Lung (tissue), 11 donors: ENCODE measurements at regions not wholly inside any gene's neighbourhood (a gene's known extent, or its start where the extent isn't known, plus 50 kb on each side); places are given as distances from the start of the nearest gene placed in this dataset.

Experiments used
- ATAC-seq: fragments of 200-7000 bp; cut with Tn5 transposase; one replicate; pipeline ENCODE4 v1.9.1; 2020; ENCODE audit warnings: moderate number of reproducible peaks; ENCODE audit not compliant: insufficient read depth, low FRiP score
- DNase-seq, 3 donors: peaks; one replicate each; pipeline ENCODE4 v3.0.0-alpha.2; 2013 to 2017
- H3K27ac ChIP-seq, 2 donors: one replicate each; pipeline ENCODE4 v1.5.1; 2013; ENCODE audit warnings: mild to moderate bottlenecking in 2 of 2, moderate library complexity in 2 of 2, control low read depth in 1 of 2, inconsistent platforms in 1 of 2, low read depth in 1 of 2, low read length in 1 of 2
- H3K27me3 ChIP-seq, 3 donors: one replicate each; pipeline ENCODE4 v1.5.1; 2013; ENCODE audit warnings: low read length in 2 of 3; ENCODE audit not compliant: control insufficient read depth in 3 of 3, insufficient read depth in 3 of 3
- H3K36me3 ChIP-seq, 4 donors: one replicate each; pipeline ENCODE4 v1.5.1; 2013; ENCODE audit warnings: low read length in 4 of 4, mild to moderate bottlenecking in 1 of 4, moderate library complexity in 1 of 4; ENCODE audit not compliant: control insufficient read depth in 4 of 4, insufficient read depth in 4 of 4
- H3K4me1 ChIP-seq, 5 donors: one replicate each; pipeline ENCODE4 v1.5.1; 2013; ENCODE audit warnings: low read length in 5 of 5, mild to moderate bottlenecking in 2 of 5, moderate library complexity in 1 of 5; ENCODE audit not compliant: control insufficient read depth in 5 of 5, insufficient read depth in 5 of 5
- H3K4me3 ChIP-seq: one replicate; pipeline ENCODE4 v1.5.1; 2013; ENCODE audit warnings: mild to moderate bottlenecking, control low read depth, moderate library complexity
- H3K9ac ChIP-seq, 2 donors: one replicate each; pipeline ENCODE4 v1.5.1; 2013; ENCODE audit warnings: low read length in 2 of 2, control low read depth in 1 of 2; ENCODE audit not compliant: insufficient read depth in 1 of 2
- H3K9me3 ChIP-seq, 4 donors: one replicate each; pipeline ENCODE4 v1.5.1; 2013; ENCODE audit warnings: low read length in 3 of 4, mild to moderate bottlenecking in 1 of 4, moderate library complexity in 1 of 4; ENCODE audit not compliant: control insufficient read depth in 4 of 4, insufficient read depth in 3 of 4
- CTCF ChIP-seq: IDR thresholded peaks from 2 replicates; pipeline ENCODE4 v1.5.1; 2012; ENCODE audit warnings: mild to moderate bottlenecking; ENCODE audit errors: control extremely low read depth, extremely low read depth
- WGBS, 2 donors: extraction: QIAGEN DNeasy Blood & Tissue Kit; methylation state at CpG; one replicate each; pipeline ENCODE4 v1.1.7; 2013; 5-methylcytosine and 5-hydroxymethylcytosine counted together
- donor health status: control.
- donor health status: control.
- donor health status: Bipolar disorder and iron deficiency.
- donor health status: healthy.
- donor health status: DM: yes; HTN: yes; CAD: no.

- H3K9ac ChIP-seq = no peak overlapping the region
- no peak for ATAC-seq
- H3K4me1 ChIP-seq = no peaks in the 10 kb centered on the region
- H3K4me3 ChIP-seq = no peak overlapping the region
- peaks cover 0 to 3% (median 0%) of the 10 kb centered on the region in 3 donors for H3K27me3 ChIP-seq
- no peak overlapping the region for H3K27ac ChIP-seq
- 77 to 83% methylated on average over 1 of the region's 1 CpG for WGBS, 2 donors
- TF ChIP-seq CTCF = no peak
- DNase-seq = no peak
- H3K36me3 ChIP-seq = no peaks in the 10 kb centered on the region
- no peaks in the 10 kb centered on the region for H3K9me3 ChIP-seq
Measured at GRCh38 chrX:45872480-45872879, 671.8 kb upstream of the DIPK2B start.

- no peak overlapping the region for H3K4me3 ChIP-seq
- H3K27me3 ChIP-seq = no peaks in the 10 kb centered on the region
- no peaks in the 10 kb centered on the region for H3K36me3 ChIP-seq
- no peaks in the 10 kb centered on the region for H3K4me1 ChIP-seq
- no peak for DNase-seq
- no peak overlapping the region for H3K9ac ChIP-seq
- no peak for ATAC-seq
- H3K27ac ChIP-seq = no peak overlapping the region
- no peak for TF ChIP-seq CTCF
- 38 to 63% methylated on average over 1 of the region's 1 CpG for WGBS, 2 donors
- no peaks in the 10 kb centered on the region for H3K9me3 ChIP-seq
Measured at GRCh38 chrX:45868425-45868824, 667.7 kb upstream of the DIPK2B start.

GRCh38 chrX:45862801-45863200 is 662.1 kb upstream of the DIPK2B start:
- WGBS, 2 donors = 75 to 86% methylated on average over 1 of the region's 1 CpG
- Histone ChIP-seq H3K27me3 (no peaks in the 10 kb centered on the region), H3K4me1 (peaks cover 0 to 1% (median 0%) of the 10 kb centered on the region in 5 donors), H3K9me3 (no peaks in the 10 kb centered on the region), H3K9ac (no peak overlapping the region), H3K27ac (no peak overlapping the region), H3K36me3 (no peaks in the 10 kb centered on the region), H3K4me3 (no peak overlapping the region)
- no peak for ATAC-seq
- TF ChIP-seq CTCF = no peak
- DNase-seq = no peak

GRCh38 chrX:45860450-45860849 is 659.8 kb upstream of the DIPK2B start:
- peaks cover 0 to 4% (median 0%) of the 10 kb centered on the region in 3 donors for H3K27me3 ChIP-seq
- H3K4me3 ChIP-seq = no peak overlapping the region
- no peak for DNase-seq
- 71 to 100% methylated on average over 1 of the region's 1 CpG for WGBS, 2 donors
- TF ChIP-seq CTCF = no peak
- peaks cover 0 to 1% (median 0%) of the 10 kb centered on the region in 5 donors for H3K4me1 ChIP-seq
- no peak overlapping the region for H3K27ac ChIP-seq
- no peak overlapping the region for H3K9ac ChIP-seq
- H3K36me3 ChIP-seq = no peaks in the 10 kb centered on the region
- no peaks in the 10 kb centered on the region for H3K9me3 ChIP-seq
- ATAC-seq = no peak
